HG02759 (cell line): ENCODE measurements at regions not wholly inside any gene's neighbourhood (a gene's known extent, or its start where the extent isn't known, plus 50 kb on each side); places are given as distances from the start of the nearest gene placed in this dataset.
"Not testable (repeated sequence)": the region's sequence is repeated elsewhere in the genome, so short reads cannot be mapped to it uniquely, and the experiment has no call there.

Experiments used
- ATAC-seq: cut with Tn5 transposase; IDR thresholded peaks from one replicate; pipeline ENCODE4 v1.9.1; 2021; ENCODE audit warnings: mild to moderate bottlenecking, moderate library complexity; ENCODE audit not compliant: unreplicated experiment

DNA sequence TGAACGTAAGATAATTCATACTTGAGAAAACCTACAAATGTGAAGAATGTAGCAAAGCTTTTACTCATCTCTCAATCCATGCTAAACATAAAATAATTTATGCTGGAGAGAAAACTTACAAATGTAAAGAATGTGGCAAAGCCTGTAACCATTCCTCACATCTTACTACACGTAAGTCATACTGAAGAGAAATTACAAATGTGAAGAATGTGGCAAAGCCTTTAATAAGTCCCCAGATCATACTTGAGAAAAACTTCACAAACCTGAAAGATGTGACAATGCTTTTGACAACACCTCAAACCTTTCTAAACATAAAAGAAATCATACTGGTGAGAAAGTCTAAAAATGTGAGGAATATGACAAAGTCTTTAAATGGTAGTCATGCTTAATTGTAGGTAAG lies 89.4 kb downstream of the ZNF675 start:
- ATAC-seq: no peak

DNA sequence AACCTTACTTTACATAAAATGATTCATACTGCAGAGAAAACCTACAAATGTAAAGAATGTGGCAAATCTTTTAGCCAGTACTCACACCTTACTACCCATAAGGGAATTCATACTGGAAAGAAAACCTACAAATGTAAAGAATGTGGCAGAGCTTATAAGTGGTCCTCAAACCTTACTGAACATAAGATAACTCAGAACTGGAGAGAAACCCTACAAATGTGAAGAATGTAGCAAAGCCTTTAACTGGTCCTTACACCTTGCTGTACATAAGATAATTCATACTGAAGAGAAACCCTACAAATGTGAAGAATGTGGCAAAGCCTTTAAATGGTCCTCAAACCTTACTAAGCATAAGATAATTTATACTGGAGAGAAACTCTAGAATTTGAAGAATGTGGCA lies 90.1 kb downstream of the ZNF675 start:
- ATAC-seq: no peak

DNA sequence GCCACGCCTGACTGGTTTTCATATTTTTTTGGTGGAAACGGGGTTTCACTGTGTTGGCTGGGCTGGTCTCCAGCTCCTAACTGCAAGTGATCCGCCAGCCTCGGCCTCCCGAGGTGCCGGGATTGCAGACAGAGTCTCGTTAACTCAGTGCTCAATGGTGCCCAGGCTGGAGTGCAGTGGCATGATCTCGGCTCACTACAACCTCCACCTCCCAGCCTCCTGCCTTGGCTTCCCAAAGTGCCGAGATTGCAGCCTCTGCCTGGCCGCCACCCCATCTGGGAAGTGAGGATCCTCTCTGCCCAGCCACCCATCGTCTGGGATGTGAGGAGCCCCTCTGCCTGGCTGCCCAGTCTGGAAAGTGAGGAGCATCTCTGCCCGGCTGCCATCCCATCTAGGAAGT lies 92.7 kb downstream of the ZNF675 start:
- ATAC-seq: not testable (repeated sequence)

DNA sequence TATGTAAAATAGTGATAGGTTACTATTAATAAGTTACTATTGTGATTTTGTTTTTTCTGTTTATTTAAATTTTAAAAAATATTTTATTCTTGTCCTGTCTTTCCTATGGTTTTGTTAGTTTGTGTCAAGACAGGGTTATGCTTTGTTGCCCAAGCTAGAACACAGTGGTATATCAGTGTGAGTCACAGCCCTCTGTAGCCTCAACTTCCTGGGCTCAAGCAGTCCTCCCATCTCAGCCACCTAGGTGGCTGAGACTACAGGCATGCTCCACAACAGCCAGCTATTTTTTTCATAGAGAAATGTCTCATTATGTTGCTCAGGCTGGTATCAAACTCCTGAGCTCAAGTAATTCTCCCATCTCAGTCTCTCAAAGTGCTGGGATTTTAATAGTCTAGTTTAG lies 99.5 kb downstream of the ZNF675 start:
- ATAC-seq: no peak

DNA sequence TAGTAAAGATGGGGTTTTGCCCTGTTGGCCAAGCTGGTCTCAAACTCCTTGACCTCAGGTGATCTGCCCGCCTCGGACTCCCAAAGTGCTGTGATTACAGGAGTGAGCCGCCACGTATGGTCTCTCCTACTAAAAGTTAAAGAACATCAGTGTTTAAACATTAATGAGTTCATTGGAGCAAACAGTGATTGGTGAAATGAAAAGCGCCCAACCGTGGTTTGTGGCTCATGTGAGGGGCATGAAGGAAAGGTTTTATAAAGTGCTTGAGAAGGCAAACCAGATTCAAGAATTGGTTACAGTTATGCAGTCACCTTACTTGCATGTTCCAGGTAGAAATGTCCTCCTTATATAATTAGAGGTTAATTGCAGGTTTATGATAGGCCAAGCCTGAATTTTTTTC lies 109.5 kb downstream of the ZNF675 start:
- ATAC-seq: no peak

DNA sequence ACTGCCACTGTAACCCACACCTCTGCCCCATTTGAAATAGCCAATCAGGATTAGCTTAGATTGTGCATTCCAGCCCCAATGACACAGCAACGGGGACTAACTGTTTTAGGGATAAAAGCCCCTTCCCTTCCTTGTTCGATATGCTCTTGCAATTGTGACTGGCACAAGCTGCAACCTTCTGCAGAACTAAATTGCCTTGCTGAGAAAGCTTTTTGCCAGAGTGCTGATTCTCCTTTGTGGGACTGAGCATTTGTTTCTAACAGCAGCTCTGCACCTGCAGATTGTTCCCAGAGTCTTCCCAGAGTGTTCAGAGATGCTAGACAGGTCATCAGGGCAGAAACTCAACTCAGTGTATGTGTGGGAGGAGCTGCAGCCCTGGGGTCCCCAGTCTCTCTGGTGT lies 115.8 kb downstream of the ZNF675 start:
- ATAC-seq: no peak

DNA sequence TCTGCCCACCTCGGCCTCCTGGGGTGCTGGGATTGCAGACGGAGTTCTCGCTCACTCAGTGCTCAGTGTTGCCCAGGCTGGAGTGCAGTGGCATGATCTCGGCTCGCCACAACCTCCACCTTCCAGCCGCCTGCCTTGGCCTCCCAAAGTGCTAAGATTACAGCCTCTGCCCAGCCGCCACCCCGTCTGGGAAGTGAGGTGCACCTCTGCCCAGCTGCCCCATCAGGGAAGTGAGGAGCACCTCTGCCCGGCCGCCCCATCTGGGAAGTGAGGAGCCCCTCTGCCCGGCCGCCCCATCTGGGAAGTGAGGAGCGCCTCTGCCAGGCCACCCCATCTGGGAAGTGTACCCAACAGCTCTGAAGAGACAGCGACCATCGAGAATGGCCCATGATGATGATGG lies 118.9 kb downstream of the ZNF675 start:
- ATAC-seq: not testable (repeated sequence)

DNA sequence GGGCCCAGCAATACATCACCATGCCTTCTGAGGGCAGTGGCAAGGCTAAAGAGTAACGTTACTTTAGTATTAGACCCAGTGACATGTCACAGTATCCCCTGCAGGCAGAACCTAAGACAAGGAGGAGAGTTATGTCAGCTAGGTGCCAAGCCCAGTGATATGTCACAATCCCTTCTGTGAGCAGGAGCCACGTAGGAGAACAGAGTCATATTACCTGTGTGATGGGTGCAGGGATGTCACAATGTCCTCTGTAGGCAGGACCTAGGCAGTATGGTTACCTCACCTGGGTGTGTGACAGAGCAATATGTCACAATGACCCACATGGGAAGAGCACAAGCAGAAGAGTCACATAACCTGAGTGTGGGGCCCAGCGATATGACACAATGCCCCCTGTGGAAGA lies 121.8 kb downstream of the ZNF675 start:
- no peak for ATAC-seq

DNA sequence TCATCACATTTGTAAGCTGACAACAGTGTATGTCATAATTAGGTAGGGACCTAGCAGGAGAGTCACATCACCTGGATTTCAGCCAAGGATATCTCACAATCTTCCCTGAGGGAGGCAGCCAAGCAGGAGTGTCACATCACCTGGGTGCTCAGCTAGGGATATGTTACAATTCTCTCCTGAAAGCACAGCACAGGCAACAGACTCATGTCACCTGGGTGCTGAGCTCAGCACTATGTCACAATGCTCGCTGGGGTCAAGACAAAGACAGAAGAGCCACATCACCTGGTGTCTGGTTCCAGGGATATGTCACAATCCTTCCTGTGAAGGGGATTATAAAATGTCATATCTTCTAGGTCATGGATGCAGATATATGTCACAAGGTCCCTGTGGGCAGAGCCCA lies 123.7 kb downstream of the ZNF675 start:
- no peak for ATAC-seq

DNA sequence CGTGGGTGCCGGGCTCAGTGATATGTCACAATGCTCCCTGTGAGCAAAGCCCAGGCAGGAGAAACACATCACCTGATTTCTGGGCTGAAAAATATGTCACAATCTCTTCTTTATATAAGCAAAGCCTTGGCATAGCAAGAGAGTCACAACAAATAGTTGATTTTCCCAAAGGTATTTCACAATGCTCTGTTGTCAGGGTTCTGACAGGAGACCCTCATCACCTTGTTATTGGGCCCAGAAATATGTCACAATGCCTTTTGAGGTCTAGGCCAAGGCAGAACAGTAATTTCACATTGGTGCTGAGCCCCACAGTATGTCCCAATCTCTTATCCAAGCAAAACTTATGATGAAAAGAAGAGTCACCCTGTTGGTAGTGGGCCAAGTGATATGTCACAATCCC lies 125.7 kb downstream of the ZNF675 start:
- no peak for ATAC-seq

DNA sequence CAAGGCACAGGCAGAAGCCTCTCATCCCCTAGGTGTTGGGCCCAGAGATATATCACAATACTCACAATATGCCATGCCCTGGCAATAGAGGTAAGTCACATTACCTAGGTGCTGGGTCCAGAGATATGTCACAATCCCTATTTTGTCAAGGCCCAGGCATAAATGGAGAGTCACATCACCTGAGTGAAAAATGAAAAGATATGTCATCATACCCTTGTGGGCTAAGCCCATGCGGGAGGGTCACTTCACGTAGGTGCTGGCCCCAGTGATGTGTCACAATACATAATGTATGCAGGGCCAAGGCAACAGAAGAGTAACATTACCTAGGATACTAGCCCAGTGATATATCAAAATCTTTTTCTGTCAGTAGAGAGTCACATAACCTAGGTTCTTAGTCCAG lies 127.0 kb downstream of the ZNF675 start:
- no peak for ATAC-seq

DNA sequence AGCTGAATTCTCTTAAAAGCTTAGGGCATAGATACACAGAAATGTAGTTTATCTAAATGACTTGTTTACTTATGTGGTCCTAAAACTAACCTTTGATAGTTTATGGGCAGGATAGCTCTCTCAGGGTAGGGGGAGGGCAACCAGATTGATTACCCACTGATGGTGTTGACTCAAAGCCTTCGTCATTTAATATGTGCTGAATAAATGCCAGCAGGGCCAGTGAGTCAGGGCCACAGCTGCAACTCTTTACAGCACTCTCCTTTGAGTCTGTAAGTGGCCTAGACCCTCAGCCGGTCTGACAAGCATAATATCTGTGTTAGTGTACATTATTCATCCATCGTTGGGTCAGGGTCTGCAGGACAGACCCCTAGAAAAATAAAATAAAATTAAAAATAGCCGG lies 128.5 kb downstream of the ZNF675 start:
- no peak for ATAC-seq

DNA sequence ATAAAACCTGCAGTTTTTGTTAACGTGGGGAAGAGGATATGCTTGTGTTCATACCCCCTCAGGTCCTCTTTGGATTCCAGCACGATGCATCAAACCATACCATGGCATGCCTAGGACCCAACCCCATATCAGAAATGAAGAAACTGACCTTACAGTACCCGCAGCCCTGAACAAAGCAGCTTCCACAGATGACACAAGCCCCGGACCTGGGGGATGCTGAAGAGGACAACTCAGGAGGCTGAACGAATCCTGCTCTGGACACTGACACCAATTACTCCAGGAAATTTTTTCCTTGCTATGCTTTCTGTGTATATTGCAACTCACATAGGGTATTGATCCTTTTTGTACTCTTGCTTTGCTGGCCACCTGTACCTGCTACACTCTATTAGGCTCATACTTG lies 129.6 kb downstream of the ZNF675 start:
- no peak for ATAC-seq

DNA sequence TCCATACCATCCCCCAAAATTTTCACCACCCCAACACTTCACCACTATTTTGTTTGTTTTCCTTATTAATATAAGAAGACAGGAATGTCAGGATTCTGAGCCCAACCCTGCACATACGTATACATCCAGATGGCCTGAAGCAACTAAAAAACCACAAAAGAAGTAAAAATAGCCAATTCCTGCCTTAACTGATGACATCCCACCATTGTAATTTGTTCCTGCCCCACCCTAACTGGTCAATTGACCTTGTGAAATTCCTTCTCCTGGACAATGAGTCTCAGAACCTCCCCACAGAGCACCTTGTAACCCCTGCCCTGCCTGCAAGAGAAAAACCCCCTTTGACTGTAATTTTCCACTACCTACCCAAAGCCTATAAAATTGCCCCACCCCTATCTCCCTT lies 132.5 kb downstream of the ZNF675 start:
- no peak for ATAC-seq

DNA sequence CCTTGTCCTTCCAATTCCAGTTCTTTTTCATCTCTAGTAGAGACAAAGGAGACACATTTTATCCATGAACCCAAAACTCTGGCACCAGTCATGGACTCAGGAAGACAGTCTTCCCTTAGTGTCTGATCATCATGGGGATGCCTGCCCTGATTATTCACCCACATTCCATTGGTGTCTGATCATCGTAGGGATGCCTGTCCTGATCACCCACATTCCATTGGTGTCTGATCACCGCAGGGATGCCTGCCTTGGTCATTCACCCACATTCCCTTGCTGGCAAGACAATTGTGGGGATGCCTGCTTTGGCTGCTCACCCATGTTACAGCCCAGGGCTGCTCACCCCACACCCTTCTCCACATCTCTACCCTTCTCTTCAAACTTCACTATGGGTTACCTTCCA lies 136.9 kb downstream of the ZNF675 start:
- not testable (repeated sequence) for ATAC-seq

DNA sequence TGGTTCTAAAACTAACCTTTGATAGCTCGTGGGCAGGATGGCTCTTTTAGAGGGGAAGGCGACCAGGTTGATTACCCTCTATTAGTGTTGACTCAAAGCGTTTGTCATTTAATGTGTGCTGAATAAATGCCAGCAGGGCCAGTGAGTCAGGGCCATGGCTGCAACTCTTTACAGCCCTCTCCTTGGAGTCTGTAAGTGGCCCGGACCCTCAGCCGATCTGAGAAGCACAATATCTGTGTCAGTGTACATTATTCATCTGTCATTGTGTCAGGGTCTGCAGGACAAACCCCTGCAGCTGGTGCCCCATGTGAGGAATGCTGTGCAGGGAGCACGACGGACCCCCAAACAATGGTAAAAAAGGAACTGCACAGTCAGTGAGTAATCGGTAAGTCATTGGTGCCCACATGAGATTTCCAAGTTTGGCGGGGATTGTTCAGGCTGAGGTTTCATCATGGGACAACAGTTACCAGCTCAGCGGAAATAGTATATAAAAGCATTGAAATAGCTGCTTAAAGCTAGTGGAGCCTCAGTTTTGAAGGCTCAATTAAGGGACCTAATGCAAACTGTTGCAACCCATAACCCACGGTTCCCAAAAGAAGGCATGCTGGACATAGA lies 139.1 kb downstream of the ZNF675 start:
- no peak for ATAC-seq

DNA sequence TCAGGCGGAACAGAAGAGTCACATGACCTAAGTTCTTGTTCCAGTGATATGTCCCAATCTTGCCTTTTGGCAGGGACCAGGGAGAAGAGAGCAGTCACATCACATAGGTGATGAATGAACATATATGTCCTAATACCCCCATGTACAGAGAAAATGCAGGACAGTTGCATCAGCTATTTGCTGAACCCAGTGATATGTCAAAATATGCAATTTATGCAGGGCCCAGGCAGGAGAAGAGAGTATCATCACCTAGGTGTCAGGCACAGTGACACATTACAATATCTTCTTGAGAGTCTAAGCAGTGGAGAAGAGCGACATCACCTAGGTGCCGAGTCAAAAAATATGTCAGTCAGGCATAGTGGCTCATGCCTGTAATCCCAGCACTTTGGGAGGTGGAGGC lies 139.9 kb downstream of the ZNF675 start:
- no peak for ATAC-seq

DNA sequence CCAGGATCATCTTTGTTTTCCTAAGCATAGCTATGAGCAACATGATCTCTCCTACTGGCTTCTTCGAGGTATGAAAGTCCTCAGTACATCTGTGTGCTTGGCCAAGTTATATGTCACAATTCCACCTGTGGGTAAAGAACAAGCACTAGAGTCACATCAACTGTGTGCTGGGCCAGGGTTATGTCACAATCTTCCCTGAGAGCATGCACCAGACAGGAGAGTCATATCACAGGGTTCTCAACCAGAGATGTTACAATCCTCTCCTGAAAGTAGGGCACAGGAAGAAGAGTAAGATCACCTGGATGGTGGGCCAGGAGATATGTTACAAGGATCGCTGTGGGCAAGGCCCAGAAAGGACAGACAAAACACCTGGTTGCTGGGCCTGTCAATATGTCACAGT lies 143.7 kb downstream of the ZNF675 start:
- no peak for ATAC-seq

DNA sequence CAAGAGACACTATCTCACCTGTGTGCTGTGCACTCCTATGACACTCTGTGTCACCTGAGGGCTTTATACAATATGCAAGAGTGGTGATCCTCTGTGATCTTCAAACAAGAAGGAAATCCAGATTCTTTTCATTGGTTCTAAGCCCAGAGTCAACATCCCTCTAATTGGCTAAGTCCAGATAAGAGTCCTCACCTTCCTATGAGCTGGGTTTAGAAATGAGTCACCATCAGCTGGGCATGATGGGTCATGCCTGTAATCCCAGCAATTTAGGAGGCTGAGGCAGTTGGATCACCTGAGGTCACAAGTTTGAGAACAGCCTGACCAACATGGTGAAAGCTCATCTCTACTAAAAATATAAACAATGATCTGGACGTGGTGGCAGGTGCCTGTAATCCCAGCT lies 144.4 kb downstream of the ZNF675 start:
- ATAC-seq: no peak

DNA sequence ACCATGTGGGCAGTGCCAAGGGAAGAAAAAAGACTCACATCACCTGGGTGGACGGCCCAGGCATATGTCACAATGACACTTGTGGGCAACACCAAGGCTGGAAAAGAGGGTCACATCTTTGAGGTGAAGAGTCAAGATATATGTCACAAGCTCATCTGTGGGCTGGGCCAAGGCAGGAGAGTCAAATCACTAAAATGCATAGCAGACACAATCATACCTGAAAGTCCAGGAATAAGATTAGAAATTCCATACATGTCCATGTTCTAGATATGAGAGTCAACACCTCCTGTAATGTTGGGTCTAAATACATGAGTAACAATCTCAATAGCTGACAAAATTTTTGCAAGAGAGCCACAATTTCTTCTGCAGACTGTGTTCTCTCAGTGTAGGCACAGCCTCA lies 145.0 kb downstream of the ZNF675 start:
- no peak for ATAC-seq

DNA sequence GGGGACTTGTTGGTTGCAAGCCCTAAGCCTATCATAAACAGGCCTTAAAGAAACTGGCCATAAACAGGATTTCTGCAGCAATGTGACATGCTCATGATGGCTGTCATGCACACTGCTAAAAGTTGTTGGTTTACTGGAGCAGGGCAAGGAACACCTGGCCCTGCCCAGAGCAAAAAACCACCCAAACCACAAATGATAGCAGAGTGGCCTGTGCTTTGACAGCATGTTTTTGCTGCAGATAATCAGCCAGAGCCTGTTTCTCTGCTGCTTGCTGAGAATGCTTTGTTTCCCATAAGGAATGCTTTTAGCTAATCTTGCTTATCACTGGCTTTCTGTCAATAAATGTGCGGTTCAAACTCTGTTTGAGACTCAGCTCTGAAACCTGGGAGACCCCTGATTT lies 144.9 kb upstream of the ZNF91 start:
- not testable (repeated sequence) for ATAC-seq

DNA sequence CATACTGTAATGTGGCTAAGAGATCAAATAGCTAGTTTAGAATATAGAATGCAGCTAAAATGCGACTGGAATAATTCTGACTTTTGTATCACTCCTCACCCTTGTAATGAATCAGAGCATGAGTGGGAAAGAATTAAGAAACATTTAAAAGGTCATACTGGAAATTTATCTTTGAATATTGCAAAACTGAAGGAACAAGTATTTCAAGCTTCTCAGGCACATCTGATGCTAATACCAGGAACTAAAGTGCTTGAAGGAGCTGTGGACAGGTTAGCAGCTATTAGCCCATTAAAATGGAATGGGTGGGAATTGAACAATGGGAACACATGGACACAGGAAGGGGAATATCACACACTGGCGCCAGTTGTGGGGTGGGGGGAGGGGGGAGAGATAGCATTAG lies 144.2 kb upstream of the ZNF91 start:
- no peak for ATAC-seq

DNA sequence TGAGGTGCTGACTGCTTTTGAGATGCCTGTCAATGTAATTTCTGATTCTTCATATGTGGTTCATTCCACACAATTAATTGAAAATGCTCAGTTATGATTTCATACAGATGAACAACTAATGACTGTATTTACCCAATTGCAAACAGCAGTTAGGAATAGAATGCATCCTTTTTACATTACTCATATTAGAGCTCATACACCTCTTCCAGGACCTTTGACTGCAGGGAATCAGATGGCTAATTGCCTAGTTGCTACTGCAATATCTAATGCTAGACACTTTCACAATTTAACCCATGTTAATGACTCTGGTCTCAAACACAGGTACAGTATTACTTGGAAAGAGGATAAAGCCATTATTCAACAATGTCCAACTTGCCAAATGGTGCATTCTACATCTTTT lies 141.9 kb upstream of the ZNF91 start:
- ATAC-seq: not testable (repeated sequence)

DNA sequence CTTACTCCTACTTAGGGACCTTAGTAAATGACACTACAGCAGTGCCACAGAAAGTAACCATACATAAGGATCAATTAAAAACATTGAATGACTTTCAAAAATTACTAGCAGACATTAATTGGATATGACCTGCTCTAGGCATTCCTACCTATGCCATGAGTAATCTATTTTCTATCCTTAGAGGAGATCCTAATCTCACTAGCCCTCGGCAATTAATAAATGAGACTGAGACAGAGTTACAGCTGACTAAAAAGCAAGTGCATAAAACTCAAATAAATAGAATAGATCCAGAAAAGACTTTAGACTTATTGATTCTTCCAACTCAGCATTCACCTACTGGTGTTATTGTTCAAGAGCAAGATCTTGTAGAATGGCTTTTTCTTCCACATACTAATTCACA lies 141.1 kb upstream of the ZNF91 start:
- ATAC-seq: not testable (repeated sequence)
